NB4 (cell line): ENCODE measurements at regions not wholly inside any gene's neighbourhood (a gene's known extent, or its start where the extent isn't known, plus 50 kb on each side); places are given as distances from the start of the nearest gene placed in this dataset.

Experiments
- CTCF ChIP-seq: IDR thresholded peaks from one replicate; pipeline ENCODE4 v1.5.1; 2012; ENCODE audit warnings: low read depth, low read length
- MYC ChIP-seq: IDR thresholded peaks from 2 replicates; pipeline ENCODE4 v1.6.1; 2011; ENCODE audit warnings: low read depth, low read length
- POLR2A ChIP-seq: IDR thresholded peaks from 2 replicates; pipeline ENCODE4 v1.6.1; 2011; ENCODE audit warnings: mild to moderate bottlenecking; ENCODE audit not compliant: insufficient read length; ENCODE audit errors: extremely low read depth

DNA sequence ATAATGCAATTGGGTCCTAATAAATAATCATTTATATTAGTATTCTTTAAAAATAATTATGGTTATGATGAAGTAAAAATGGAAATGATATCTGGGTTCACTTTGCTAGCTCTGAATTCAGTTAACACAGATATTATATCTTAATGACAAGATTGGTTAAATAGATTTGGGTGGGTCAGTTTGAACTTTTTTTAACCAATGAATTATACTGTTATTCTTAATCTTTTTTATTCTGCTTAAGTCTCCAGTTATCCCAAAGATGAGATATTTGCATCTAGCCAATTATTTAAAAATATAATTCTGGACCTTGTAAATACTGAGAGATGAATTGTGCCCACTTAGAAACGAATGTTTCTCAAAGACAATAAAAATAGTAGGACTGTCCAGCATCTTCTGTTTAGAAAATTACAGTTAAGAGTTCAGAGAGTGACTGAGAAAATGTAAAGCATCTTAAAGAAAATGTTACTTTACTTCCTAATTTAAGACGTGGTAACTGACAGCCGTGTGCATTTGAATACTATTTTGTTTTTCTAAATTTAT, 345.2 kb downstream of the USP25 start:
- TF ChIP-seq CTCF (no peak), MYC (no peak), POLR2A (no peak)
